ENCODE measurements at regions not wholly inside any gene's neighbourhood (a gene's known extent, or its start where the extent isn't known, plus 50 kb on each side); places are given as distances from the start of the nearest gene placed in this dataset.

GRCh38 chr17:65466547-65466946 is 94.9 kb downstream of the AXIN2 start:
- no peaks in the 10 kb centered on the region for H4K20me1 ChIP-seq (ENCODE audit: insufficient read depth, low read length)
- intact Hi-C loops (cut with micrococcal nuclease) = no loop called here
- H3K9me1 ChIP-seq (ENCODE audit: insufficient read depth, low read length) = no peaks in the 10 kb centered on the region
- no peaks in the 10 kb centered on the region for H3K36me3 ChIP-seq (ENCODE audit: control insufficient read depth, insufficient read depth, low read length)
- H3K27me3 ChIP-seq (ENCODE audit: control insufficient read depth, insufficient read depth, low read length) = peaks cover 31% of the 10 kb centered on the region
- H3K4me3 ChIP-seq (ENCODE audit: insufficient read depth, low read depth, low read length) = no peak overlapping the region
- no peak overlapping the region for H2BK20ac ChIP-seq (ENCODE audit: low read depth, low read length)
- no peak overlapping the region for H3K23ac ChIP-seq (ENCODE audit: low read depth, low read length)
- dilution Hi-C loops (cut with HindIII; ENCODE audit: low sequenced_read_pairs, unreplicated experiment) = no loop called here
- no peak overlapping the region for H3K4me2 ChIP-seq (ENCODE audit: low read depth, low read length)
- H4K5ac ChIP-seq (ENCODE audit: low read depth, low read length) = no peak overlapping the region
- no peak overlapping the region for H2BK15ac ChIP-seq (ENCODE audit: low read depth, low read length)
- no peak overlapping the region for H2BK120ac ChIP-seq (ENCODE audit: low read depth, low read length)
- no peak overlapping the region for H2AFZ ChIP-seq (replicated peaks; ENCODE audit: low read length, poor library complexity)
- no peak overlapping the region for H3K14ac ChIP-seq (replicated peaks; ENCODE audit: low read depth, low read length)
- POLR2A ChIA-PET (ENCODE audit: unreplicated experiment) = no interaction called here
- H3K56ac ChIP-seq (ENCODE audit: extremely low read depth, insufficient read depth, low read length) = no peak overlapping the region
- CTCF ChIA-PET = no interaction called here
- H4K8ac ChIP-seq (ENCODE audit: low read depth in 2 of 2, low read length in 2 of 2) = no peak overlapping the region
- H3K27ac ChIP-seq (ENCODE audit: insufficient read depth, low read length) = no peak overlapping the region
- no CpG with 5 or more reads among the region's 6 CpGs for WGBS, 2 experiments (ENCODE audit: extremely low coverage in 2 of 2, insufficient read length in 1 of 2)
- no TSS peak for BruUV-seq (replicated peaks)
- TF ChIP-seq RAD21 (IDR thresholded peaks at IDR 0.05; ENCODE audit: low read length) = no peak
- TF ChIP-seq, protein P1, sequence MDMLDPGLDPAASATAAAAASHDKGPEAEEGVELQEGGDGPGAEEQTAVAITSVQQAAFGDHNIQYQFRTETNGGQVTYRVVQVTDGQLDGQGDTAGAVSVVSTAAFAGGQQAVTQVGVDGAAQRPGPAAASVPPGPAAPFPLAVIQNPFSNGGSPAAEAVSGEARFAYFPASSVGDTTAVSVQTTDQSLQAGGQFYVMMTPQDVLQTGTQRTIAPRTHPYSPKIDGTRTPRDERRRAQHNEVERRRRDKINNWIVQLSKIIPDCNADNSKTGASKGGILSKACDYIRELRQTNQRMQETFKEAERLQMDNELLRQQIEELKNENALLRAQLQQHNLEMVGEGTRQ (IDR thresholded peaks at IDR 0.05; ENCODE audit: low read depth, low read length) = no peak
- no peak for TF ChIP-seq NFE2L2 (IDR thresholded peaks at IDR 0.05; ENCODE audit: low read depth, low read length)
- TF ChIP-seq MAZ (IDR thresholded peaks at IDR 0.05; ENCODE audit: borderline replicate concordance, low read depth, low read length) = no peak
- no peak for TF ChIP-seq SMC3 (IDR thresholded peaks at IDR 0.05; ENCODE audit: low read depth, low read length)
- TF ChIP-seq MAFK (IDR thresholded peaks at IDR 0.05; ENCODE audit: low read depth, low read length) = no peak
- no peak for TF ChIP-seq RCOR1 (IDR thresholded peaks at IDR 0.05; ENCODE audit: insufficient replicate concordance, low read length)
- no peak overlapping the region for H2BK5ac ChIP-seq (ENCODE audit: low read depth, low read length, poor library complexity, severe bottlenecking)
- H3K4ac ChIP-seq (ENCODE audit: low read depth, low read length) = no peak overlapping the region
- ATAC-seq (ENCODE audit: low read depth) = no peak
- no peak for DNase-seq
- H3K4me1 ChIP-seq (ENCODE audit: control insufficient read depth, insufficient read depth, low read length) = no peaks in the 10 kb centered on the region
- no peak overlapping the region for H3K9ac ChIP-seq (ENCODE audit: low read depth, low read length)
- no peak overlapping the region for H3K18ac ChIP-seq (ENCODE audit: low read depth, low read length)
- no peaks in the 10 kb centered on the region for H3K79me1 ChIP-seq (ENCODE audit: low read depth in 1 of 2, low read length in 2 of 2)
- no peak overlapping the region for H2AK9ac ChIP-seq (replicated peaks; ENCODE audit: low read depth, low read length, poor library complexity)
- in situ Hi-C loops (cut with MboI; ENCODE audit: low sequenced_read_pairs) = no loop called here
- H3K9me3 ChIP-seq (ENCODE audit: control insufficient read depth, insufficient read depth, low read length) = no peaks in the 10 kb centered on the region
- no peak overlapping the region for H4K91ac ChIP-seq (ENCODE audit: insufficient read depth, low read depth, low read length)
- no peak overlapping the region for H2AK5ac ChIP-seq (ENCODE audit: low read depth, low read length)

Measured in IMR-90 (cell line).